ENCODE measurements at regions not wholly inside any gene's neighbourhood (a gene's known extent, or its start where the extent isn't known, plus 50 kb on each side); places are given as distances from the start of the nearest gene placed in this dataset.

- no peak overlapping the region for H3K9ac ChIP-seq (ENCODE audit: insufficient read depth, low read length)
Observed at GRCh38 chr6:40755749-40756452, 168.7 kb upstream of the LRFN2 start.

GRCh38 chr6:40755046-40755681 is 168.0 kb upstream of the LRFN2 start:
- H3K4me2 ChIP-seq (ENCODE audit: extremely low read depth, insufficient read depth, low read length), result peak overlapping the region; percentile 68
- no peaks in the 10 kb centered on the region for H3K9me3 ChIP-seq (ENCODE audit: control insufficient read depth, insufficient read depth, low read depth, low read length)
- H3K27ac ChIP-seq (ENCODE audit: insufficient read depth, low read length), result no peak overlapping the region
- H4K20me1 ChIP-seq (ENCODE audit: control insufficient read depth, extremely low read depth, insufficient read depth, low read length), result no peaks in the 10 kb centered on the region
- no peak overlapping the region for H2AFZ ChIP-seq (ENCODE audit: low read length)
- no peak overlapping the region for H3K4me3 ChIP-seq (replicated peaks in 1 of 4; ENCODE audit: control extremely low read depth in 1 of 4, insufficient read depth in 1 of 4, low read depth in 3 of 4, low read length in 4 of 4)
- no peaks in the 10 kb centered on the region for H3K4me1 ChIP-seq (ENCODE audit: control insufficient read depth, extremely low read depth, insufficient read depth, low read length)
- no peaks in the 10 kb centered on the region for H3K36me3 ChIP-seq (ENCODE audit: control insufficient read depth, insufficient read depth, low read length)
- H3K27me3 ChIP-seq (ENCODE audit: control insufficient read depth, insufficient read depth, low read length), result peaks cover 2% of the 10 kb centered on the region
- TF ChIP-seq CTCF (conservative IDR thresholded peaks at IDR 0.05 in 1 of 2, IDR thresholded peaks at IDR 0.05 in 1 of 2; ENCODE audit: low read depth in 1 of 2, low read length in 2 of 2) (peak in 1 of 2 donors; percentile 14), EZH2 (IDR thresholded peaks at IDR 0.05; ENCODE audit: low read length, missing control alignments) (no peak)
- DNase-seq (ENCODE audit: low read depth in 2 of 2), result peak; percentile 49 to 67
- H3K9ac ChIP-seq (ENCODE audit: insufficient read depth, low read length), result no peak overlapping the region
- H3K79me2 ChIP-seq (ENCODE audit: control insufficient read depth, insufficient read depth, low read length), result no peaks in the 10 kb centered on the region

More at GRCh38 chr6:40755749-40756452, 168.7 kb upstream of the LRFN2 start:
- no peak for TF ChIP-seq CTCF (conservative IDR thresholded peaks at IDR 0.05 in 1 of 2, IDR thresholded peaks at IDR 0.05 in 1 of 2; ENCODE audit: low read depth in 1 of 2, low read length in 2 of 2)
- TF ChIP-seq EZH2 (IDR thresholded peaks at IDR 0.05; ENCODE audit: low read length, missing control alignments), result no peak
- Histone ChIP-seq H3K4me3 (replicated peaks in 1 of 4; ENCODE audit: control extremely low read depth in 1 of 4, insufficient read depth in 1 of 4, low read depth in 3 of 4, low read length in 4 of 4) (no peak overlapping the region), H4K20me1 (ENCODE audit: control insufficient read depth, extremely low read depth, insufficient read depth, low read length) (no peaks in the 10 kb centered on the region), H3K4me1 (ENCODE audit: control insufficient read depth, extremely low read depth, insufficient read depth, low read length) (no peaks in the 10 kb centered on the region), H2AFZ (ENCODE audit: low read length) (no peak overlapping the region), H3K27me3 (ENCODE audit: control insufficient read depth, insufficient read depth, low read length) (no peaks in the 10 kb centered on the region), H3K36me3 (ENCODE audit: control insufficient read depth, insufficient read depth, low read length) (no peaks in the 10 kb centered on the region), H3K9me3 (ENCODE audit: control insufficient read depth, insufficient read depth, low read depth, low read length) (no peaks in the 10 kb centered on the region), H3K4me2 (ENCODE audit: extremely low read depth, insufficient read depth, low read length) (peak overlapping the region; percentile 68), H3K79me2 (ENCODE audit: control insufficient read depth, insufficient read depth, low read length) (no peaks in the 10 kb centered on the region), H3K27ac (ENCODE audit: insufficient read depth, low read length) (no peak overlapping the region)
- peak in 1 of 2 donors; percentile 75 for DNase-seq (ENCODE audit: low read depth in 2 of 2)

DNA sequence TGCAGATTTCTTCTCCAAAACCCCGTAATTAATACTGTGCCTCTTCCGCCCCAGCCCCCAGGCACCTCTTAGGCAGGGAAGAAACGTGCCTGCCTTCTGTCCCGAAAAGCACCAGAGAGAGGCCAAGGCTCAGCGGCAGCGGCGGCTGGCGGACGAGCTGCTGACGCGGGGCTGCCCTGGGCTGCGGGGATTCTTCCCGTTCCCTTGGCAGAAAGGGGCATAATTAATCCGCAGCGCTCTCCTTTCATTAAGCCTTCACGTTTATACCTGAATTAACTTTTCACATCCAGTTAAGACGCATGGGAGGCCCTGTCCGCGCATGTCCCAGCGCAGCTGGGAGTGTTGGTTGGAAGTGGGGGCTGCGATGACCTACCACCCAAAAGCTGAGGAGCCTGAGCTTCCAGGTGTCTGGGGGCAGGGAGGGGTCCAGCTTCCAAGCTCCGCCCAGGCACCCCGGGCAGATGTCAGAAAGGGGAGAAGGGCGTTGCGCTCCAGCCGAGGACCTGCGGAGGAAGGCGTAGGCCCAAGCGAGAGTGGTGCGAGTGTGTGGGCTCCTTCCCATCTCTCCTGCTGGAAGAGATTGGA is 167.4 kb upstream of the LRFN2 start:
- Histone ChIP-seq H2AFZ (ENCODE audit: low read length) (no peak overlapping the region), H3K79me2 (ENCODE audit: control insufficient read depth, insufficient read depth, low read length) (no peaks in the 10 kb centered on the region), H3K4me3 (replicated peaks in 1 of 4; ENCODE audit: control extremely low read depth in 1 of 4, insufficient read depth in 1 of 4, low read depth in 3 of 4, low read length in 4 of 4) (no peak overlapping the region), H3K9ac (ENCODE audit: insufficient read depth, low read length) (no peak overlapping the region), H3K9me3 (ENCODE audit: control insufficient read depth, insufficient read depth, low read depth, low read length) (no peaks in the 10 kb centered on the region), H3K27me3 (ENCODE audit: control insufficient read depth, insufficient read depth, low read length) (peaks cover 4% of the 10 kb centered on the region), H3K4me2 (ENCODE audit: extremely low read depth, insufficient read depth, low read length) (no peak overlapping the region), H3K27ac (ENCODE audit: insufficient read depth, low read length) (no peak overlapping the region), H3K36me3 (ENCODE audit: control insufficient read depth, insufficient read depth, low read length) (no peaks in the 10 kb centered on the region), H3K4me1 (ENCODE audit: control insufficient read depth, extremely low read depth, insufficient read depth, low read length) (no peaks in the 10 kb centered on the region), H4K20me1 (ENCODE audit: control insufficient read depth, extremely low read depth, insufficient read depth, low read length) (no peaks in the 10 kb centered on the region)
- TF ChIP-seq CTCF (conservative IDR thresholded peaks at IDR 0.05 in 1 of 2, IDR thresholded peaks at IDR 0.05 in 1 of 2; ENCODE audit: low read depth in 1 of 2, low read length in 2 of 2) (no peak), EZH2 (IDR thresholded peaks at IDR 0.05; ENCODE audit: low read length, missing control alignments) (no peak)
- no peak for DNase-seq (ENCODE audit: low read depth in 2 of 2)

All from fibroblast of lung (primary cell).